ENCODE measurements at regions not wholly inside any gene's neighbourhood (a gene's known extent, or its start where the extent isn't known, plus 50 kb on each side); places are given as distances from the start of the nearest gene placed in this dataset.

GRCh38 chr5:61274511-61274911 is 57.5 kb upstream of the ZSWIM6 start:
- DNase-seq = no peak
- H3K27me3 ChIP-seq = no peaks in the 10 kb centered on the region
- no peak overlapping the region for H3K27ac ChIP-seq
- intact Hi-C loops (cut with DNase I; ENCODE audit: low total_unique reads) (no loop called here), in situ Hi-C loops (cut with MboI; ENCODE audit: low pct_ligation_motif_present in 1 of 4, low pct_unique_long_range_greater_than_20kb in 1 of 4, low sequenced_read_pairs in 3 of 4) (no loop called here)
- TF ChIP-seq POLR2A (IDR thresholded peaks at IDR 0.05) (no peak), EP300 (IDR thresholded peaks at IDR 0.05; ENCODE audit: low read depth) (no peak), CTCF (IDR thresholded peaks at IDR 0.05) (no peak), POLR2AphosphoS5 (IDR thresholded peaks at IDR 0.05) (no peak)
- H3K36me3 ChIP-seq = no peaks in the 10 kb centered on the region
- no peak overlapping the region for H3K4me3 ChIP-seq
- peaks cover 0 to 14% (median 5%) of the 10 kb centered on the region in 4 donors for H3K4me1 ChIP-seq
- no peaks in the 10 kb centered on the region for H3K9me3 ChIP-seq

- Histone ChIP-seq H3K27me3 (no peaks in the 10 kb centered on the region), H3K9me3 (no peaks in the 10 kb centered on the region), H3K36me3 (no peaks in the 10 kb centered on the region), H3K27ac (peak overlapping the region in 1 of 4 donors; percentile 41), H3K4me1 (peaks cover 3 to 26% (median 14%) of the 10 kb centered on the region in 4 donors), H3K4me3 (no peak overlapping the region)
- TF ChIP-seq POLR2A (IDR thresholded peaks at IDR 0.05) (no peak), POLR2AphosphoS5 (IDR thresholded peaks at IDR 0.05) (no peak), EP300 (IDR thresholded peaks at IDR 0.05; ENCODE audit: low read depth) (no peak), CTCF (IDR thresholded peaks at IDR 0.05) (no peak)
- in situ Hi-C loops (cut with MboI; ENCODE audit: low pct_ligation_motif_present in 1 of 4, low pct_unique_long_range_greater_than_20kb in 1 of 4, low sequenced_read_pairs in 3 of 4) (no loop called here), intact Hi-C loops (cut with DNase I; ENCODE audit: low total_unique reads) (no loop called here)
- WGBS, 2 donors (ENCODE audit: low coverage in 1 of 2) = 60 to 61% methylated on average over 1 to 8 of the region's 8 CpGs
- DNase-seq = peak; percentile 35
These were observed 56.2 kb upstream of the ZSWIM6 start for GRCh38 chr5:61275841-61276240.

GRCh38 chr5:61277190-61277589 is 54.9 kb upstream of the ZSWIM6 start:
- Histone ChIP-seq H3K27ac (peak overlapping the region in 3 of 4 donors; percentile 24 to 60 (median 53)), H3K27me3 (no peaks in the 10 kb centered on the region), H3K4me1 (peaks cover 3 to 31% (median 16%) of the 10 kb centered on the region in 4 donors), H3K4me3 (no peak overlapping the region), H3K36me3 (no peaks in the 10 kb centered on the region), H3K9me3 (no peaks in the 10 kb centered on the region)
- 27 to 33% methylated on average over 2 of the region's 2 CpGs for WGBS, 2 donors (ENCODE audit: low coverage in 1 of 2)
- in situ Hi-C loops (cut with MboI; ENCODE audit: low pct_ligation_motif_present in 1 of 4, low pct_unique_long_range_greater_than_20kb in 1 of 4, low sequenced_read_pairs in 3 of 4) = no loop called here
- intact Hi-C loops (cut with DNase I; ENCODE audit: low total_unique reads) = no loop called here
- no peak for DNase-seq
- TF ChIP-seq POLR2A (IDR thresholded peaks at IDR 0.05) (no peak), CTCF (IDR thresholded peaks at IDR 0.05) (no peak), EP300 (IDR thresholded peaks at IDR 0.05; ENCODE audit: low read depth) (no peak), POLR2AphosphoS5 (IDR thresholded peaks at IDR 0.05) (no peak)

- whole genome bisulfite sequencing, 2 donors (ENCODE audit: low coverage in 1 of 2) = 92 to 94% methylated on average over 6 to 8 of the region's 8 CpGs
- Histone ChIP-seq H3K4me3 (no peak overlapping the region), H3K9me3 (no peaks in the 10 kb centered on the region), H3K27ac (peak overlapping the region in 1 of 4 donors; percentile 53), H3K4me1 (peaks cover 3 to 31% (median 16%) of the 10 kb centered on the region in 4 donors), H3K36me3 (no peaks in the 10 kb centered on the region), H3K27me3 (no peaks in the 10 kb centered on the region)
- in situ Hi-C loops (cut with MboI; ENCODE audit: low pct_ligation_motif_present in 1 of 4, low pct_unique_long_range_greater_than_20kb in 1 of 4, low sequenced_read_pairs in 3 of 4) = no loop called here
- no peak for DNase-seq
- intact Hi-C loops (cut with DNase I; ENCODE audit: low total_unique reads) = no loop called here
- TF ChIP-seq POLR2AphosphoS5 (IDR thresholded peaks at IDR 0.05) (no peak), EP300 (IDR thresholded peaks at IDR 0.05; ENCODE audit: low read depth) (no peak), POLR2A (IDR thresholded peaks at IDR 0.05) (no peak), CTCF (IDR thresholded peaks at IDR 0.05) (no peak)
These were observed 54.3 kb upstream of the ZSWIM6 start for GRCh38 chr5:61277781-61278180.

All from transverse colon (tissue), 4 donors.